Fibroblast of gingiva (primary cell): ENCODE measurements at regions not wholly inside any gene's neighbourhood (a gene's known extent, or its start where the extent isn't known, plus 50 kb on each side); places are given as distances from the start of the nearest gene placed in this dataset.

Experiments used
- DNase-seq: peaks from one replicate; pipeline ENCODE4 v3.0.0-alpha.2; 2011; ENCODE audit warnings: low read depth

- DNase-seq: no peak
These were observed 898.6 kb upstream of the KLHL29 start for GRCh38 chr2:22486343-22486742.

GRCh38 chr2:22487036-22487435 lies 897.9 kb upstream of the KLHL29 start:
- no peak for DNase-seq

- no peak for DNase-seq
These were observed 897.4 kb upstream of the KLHL29 start for GRCh38 chr2:22487541-22487940.

GRCh38 chr2:22491442-22491841 lies 893.5 kb upstream of the KLHL29 start:
- DNase-seq: no peak

GRCh38 chr2:22494156-22494555 lies 890.8 kb upstream of the KLHL29 start:
- DNase-seq: no peak

- DNase-seq: no peak
These were observed 887.9 kb upstream of the KLHL29 start for GRCh38 chr2:22497064-22497463.

GRCh38 chr2:22497789-22498188 lies 887.2 kb upstream of the KLHL29 start:
- DNase-seq: no peak

GRCh38 chr2:22499082-22499839 lies 885.7 kb upstream of the KLHL29 start:
- no peak for DNase-seq

- no peak for DNase-seq
These were observed 884.4 kb upstream of the KLHL29 start for GRCh38 chr2:22500555-22500935.

GRCh38 chr2:22501851-22502250 lies 883.1 kb upstream of the KLHL29 start:
- no peak for DNase-seq

- DNase-seq: no peak
These were observed 871.4 kb upstream of the KLHL29 start for GRCh38 chr2:22513563-22513962.

GRCh38 chr2:22517141-22517540 lies 867.8 kb upstream of the KLHL29 start:
- no peak for DNase-seq

GRCh38 chr2:22518641-22519040 lies 866.3 kb upstream of the KLHL29 start:
- DNase-seq: no peak

- no peak for DNase-seq
These were observed 864.4 kb upstream of the KLHL29 start for GRCh38 chr2:22520369-22521288.

GRCh38 chr2:22521620-22522019 lies 863.4 kb upstream of the KLHL29 start:
- no peak for DNase-seq

- no peak for DNase-seq
These were observed 859.3 kb upstream of the KLHL29 start for GRCh38 chr2:22525681-22526080.

GRCh38 chr2:22530131-22530530 lies 854.8 kb upstream of the KLHL29 start:
- DNase-seq: no peak

GRCh38 chr2:22536133-22536532 lies 848.8 kb upstream of the KLHL29 start:
- DNase-seq: no peak

GRCh38 chr2:22554453-22554852 lies 830.5 kb upstream of the KLHL29 start:
- DNase-seq: no peak

- DNase-seq: no peak
These were observed 827.6 kb upstream of the KLHL29 start for GRCh38 chr2:22557406-22557805.

- DNase-seq: no peak
These were observed 825.0 kb upstream of the KLHL29 start for GRCh38 chr2:22560021-22560420.

- DNase-seq: no peak
These were observed 805.6 kb upstream of the KLHL29 start for GRCh38 chr2:22579341-22579740.

- DNase-seq: no peak
These were observed 802.9 kb upstream of the KLHL29 start for GRCh38 chr2:22582107-22582506.
